ENCODE measurements at regions not wholly inside any gene's neighbourhood (a gene's known extent, or its start where the extent isn't known, plus 50 kb on each side); places are given as distances from the start of the nearest gene placed in this dataset.

GRCh38 chr6:26251354-26252076, 113.5 kb upstream of the BTN3A2 start:
- intact Hi-C loops (cut with DNase I), result no loop called here
- H3K4me3 ChIP-seq, result peak overlapping the region in 2 of 4 donors; percentile 7 to 34
- 8% methylated on average over 32 of the region's 32 CpGs for WGBS, 2 donors
- H3K27me3 ChIP-seq, result peaks cover 0 to 53% (median 34%) of the 10 kb centered on the region in 4 donors
- no peak for TF ChIP-seq CTCF (IDR thresholded peaks at IDR 0.05)
- H3K27ac ChIP-seq, result peak overlapping the region in 1 of 4 donors; percentile 12
- DNase-seq, result peak in 2 of 6 donors; percentile 28 to 41
- peak in 2 of 4 donors; percentile 60 to 67 for ATAC-seq
- H3K9me3 ChIP-seq, result no peaks in the 10 kb centered on the region
- no peak for FAIRE-seq
- no peaks in the 10 kb centered on the region for H3K36me3 ChIP-seq
- H3K4me1 ChIP-seq, result no peaks in the 10 kb centered on the region

- Histone ChIP-seq H3K4me3 (peak overlapping the region in 1 of 4 donors; percentile 34), H3K36me3 (no peaks in the 10 kb centered on the region), H3K9me3 (no peaks in the 10 kb centered on the region), H3K27me3 (peaks cover 0 to 53% (median 34%) of the 10 kb centered on the region in 4 donors), H3K4me1 (peaks cover 0 to 1% (median 0%) of the 10 kb centered on the region in 3 donors), H3K27ac (peak overlapping the region in 1 of 4 donors; percentile 12)
- no peak for FAIRE-seq
- no peak for TF ChIP-seq CTCF (IDR thresholded peaks at IDR 0.05)
- whole genome bisulfite sequencing, 2 donors, result 33 to 40% methylated on average over 5 of the region's 5 CpGs
- no peak for ATAC-seq
- no peak for DNase-seq
- intact Hi-C loops (cut with DNase I), result no loop called here
These were observed 112.9 kb upstream of the BTN3A2 start for GRCh38 chr6:26252077-26252472.

- WGBS, 2 donors, result 69 to 83% methylated on average over 4 of the region's 4 CpGs
- peaks cover 0 to 40% (median 26%) of the 10 kb centered on the region in 4 donors for H3K27me3 ChIP-seq
- FAIRE-seq (no peak), ATAC-seq (no peak), DNase-seq (no peak)
- H3K4me3 ChIP-seq, result no peak overlapping the region
- no peak for TF ChIP-seq CTCF (IDR thresholded peaks at IDR 0.05)
- H3K4me1 ChIP-seq, result peaks cover 0 to 4% (median 0%) of the 10 kb centered on the region in 3 donors
- no peak overlapping the region for H3K27ac ChIP-seq
- no peaks in the 10 kb centered on the region for H3K9me3 ChIP-seq
- intact Hi-C loops (cut with DNase I), result no loop called here
- no peaks in the 10 kb centered on the region for H3K36me3 ChIP-seq
These were observed 110.3 kb upstream of the BTN3A2 start for GRCh38 chr6:26254724-26255123.

- DNase-seq (no peak), ATAC-seq (no peak), FAIRE-seq (no peak)
- 12 to 15% methylated on average over 7 of the region's 7 CpGs for WGBS, 2 donors
- no peaks in the 10 kb centered on the region for H3K9me3 ChIP-seq
- peaks cover 0 to 18% (median 8%) of the 10 kb centered on the region in 4 donors for H3K27me3 ChIP-seq
- H3K36me3 ChIP-seq, result no peaks in the 10 kb centered on the region
- intact Hi-C loops (cut with DNase I), result no loop called here
- no peak for TF ChIP-seq CTCF (IDR thresholded peaks at IDR 0.05)
- H3K27ac ChIP-seq, result no peak overlapping the region
- peaks cover 0 to 4% (median 0%) of the 10 kb centered on the region in 3 donors for H3K4me1 ChIP-seq
- no peak overlapping the region for H3K4me3 ChIP-seq
These were observed 107.7 kb upstream of the BTN3A2 start for GRCh38 chr6:26257272-26257671.

Measured in pancreas (tissue), 10 donors.